Astrocyte (in vitro differentiated cells and primary cell): ENCODE measurements at regions not wholly inside any gene's neighbourhood (a gene's known extent, or its start where the extent isn't known, plus 50 kb on each side); places are given as distances from the start of the nearest gene placed in this dataset.

Experiments
- DNase-seq: peaks from one replicate; pipeline ENCODE4 v3.0.0-alpha.2; 2010; ENCODE audit warnings: low read depth
- FAIRE-seq: peaks from 2 replicates; lab custom pipeline; 2011; peaks lifted over from hg19 to GRCh38; lab: Jason Lieb, UNC
- H2AFZ ChIP-seq: 2 replicates; pipeline ENCODE4 v1.6.0; 2012; ENCODE audit warnings: low read depth, low read length, inconsistent platforms
- H3K27ac ChIP-seq: 2 replicates; pipeline ENCODE4 v1.5.1; 2011; ENCODE audit warnings: low read depth, low read length, inconsistent platforms
- H3K27me3 ChIP-seq: 2 replicates; pipeline ENCODE4 v1.6.0; 2011; ENCODE audit warnings: low read length, inconsistent platforms; ENCODE audit not compliant: insufficient read depth
- H3K36me3 ChIP-seq: 2 replicates; pipeline ENCODE4 v1.5.1; 2011; ENCODE audit warnings: low read length, inconsistent platforms; ENCODE audit not compliant: insufficient read depth
- H3K4me1 ChIP-seq: 2 replicates; pipeline ENCODE4 v1.5.1; 2011; ENCODE audit warnings: low read length, inconsistent platforms; ENCODE audit not compliant: insufficient read depth
- H3K4me2 ChIP-seq: 2 replicates; pipeline ENCODE4 v1.6.0; 2012; ENCODE audit warnings: low read length, inconsistent platforms
- H3K4me3 ChIP-seq: 2 replicates; pipeline ENCODE4 v1.5.1; 2011; ENCODE audit warnings: low read depth, mild to moderate bottlenecking, low read length, inconsistent platforms; ENCODE audit not compliant: insufficient read depth
- H3K79me2 ChIP-seq: 2 replicates; pipeline ENCODE4 v1.6.0; 2012; ENCODE audit warnings: mild to moderate bottlenecking, low read length, inconsistent platforms; ENCODE audit not compliant: insufficient read depth
- H3K9ac ChIP-seq: 2 replicates; pipeline ENCODE4 v1.6.0; 2012; ENCODE audit warnings: mild to moderate bottlenecking, low read length, inconsistent platforms
- H3K9me3 ChIP-seq: 2 replicates; pipeline ENCODE4 v1.5.1; 2012; ENCODE audit warnings: low read depth, mild to moderate bottlenecking, low read length, inconsistent platforms; ENCODE audit not compliant: insufficient read depth
- H4K20me1 ChIP-seq: 2 replicates; pipeline ENCODE4 v1.6.0; 2012; ENCODE audit warnings: low read length, inconsistent platforms; ENCODE audit not compliant: insufficient read depth
- H3K27ac Mint-ChIP-seq: one replicate; pipeline ENCODE4 v1.8.0; 2021; ENCODE audit warnings: mild to moderate bottlenecking, mixed read lengths; ENCODE audit not compliant: unreplicated experiment
- H3K27me3 Mint-ChIP-seq: one replicate; pipeline ENCODE4 v1.8.0; 2021; ENCODE audit warnings: low read depth, mixed read lengths; ENCODE audit not compliant: unreplicated experiment
- H3K36me3 Mint-ChIP-seq: one replicate; pipeline ENCODE4 v1.8.0; 2021; ENCODE audit warnings: low read depth, mixed read lengths; ENCODE audit not compliant: unreplicated experiment
- H3K4me1 Mint-ChIP-seq: one replicate; pipeline ENCODE4 v1.8.0; 2021; ENCODE audit warnings: low read depth, mixed read lengths; ENCODE audit not compliant: unreplicated experiment
- H3K4me3 Mint-ChIP-seq: one replicate; pipeline ENCODE4 v1.8.0; 2021; ENCODE audit warnings: mild to moderate bottlenecking, moderate library complexity, mixed read lengths; ENCODE audit not compliant: unreplicated experiment
- H3K9me3 Mint-ChIP-seq: one replicate; pipeline ENCODE4 v1.8.0; 2021; ENCODE audit warnings: mild to moderate bottlenecking, mixed read lengths; ENCODE audit not compliant: unreplicated experiment
- EZH2 ChIP-seq: IDR thresholded peaks from 2 replicates; pipeline ENCODE4 v1.6.1; 2012; ENCODE audit warnings: mild to moderate bottlenecking, low read length, inconsistent platforms; ENCODE audit not compliant: insufficient read depth
- TF ChIP-seq, protein P1 (sequence below): IDR thresholded peaks from 2 replicates; pipeline ENCODE4 v1.5.1; 2011; ENCODE audit warnings: low read depth, mild to moderate bottlenecking, inconsistent platforms, low read length, moderate library complexity; ENCODE audit not compliant: insufficient read depth

DNA sequence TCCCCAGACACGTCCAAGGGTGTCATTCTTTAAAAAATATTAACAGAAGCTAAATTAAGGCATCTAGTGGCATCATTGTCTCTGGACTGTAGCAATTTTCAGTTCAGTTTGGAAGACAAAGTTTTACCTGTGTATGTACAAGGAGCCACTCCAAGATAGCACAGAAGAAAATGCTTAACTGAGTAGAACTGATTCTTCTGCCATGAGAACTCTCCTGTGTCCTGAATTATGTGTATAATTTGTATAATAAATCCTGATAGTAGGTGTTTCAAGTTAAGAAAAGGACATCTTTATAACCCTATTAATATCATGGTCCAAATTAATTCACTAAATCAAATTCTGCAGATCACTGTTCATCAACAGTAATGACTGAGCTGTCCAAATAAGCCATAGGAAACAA lies 1104.0 kb downstream of the XPNPEP1 start:
- Histone ChIP-seq H3K27ac (no peak overlapping the region), H3K4me2 (no peak overlapping the region), H3K9me3 (no peaks in the 10 kb centered on the region), H3K4me1 (no peaks in the 10 kb centered on the region), H2AFZ (no peak overlapping the region), H4K20me1 (no peaks in the 10 kb centered on the region), H3K27me3 (no peaks in the 10 kb centered on the region), H3K79me2 (no peaks in the 10 kb centered on the region), H3K9ac (no peak overlapping the region), H3K4me3 (no peak overlapping the region), H3K36me3 (no peaks in the 10 kb centered on the region)
- TF ChIP-seq EZH2: no peak
- TF ChIP-seq, protein P1, sequence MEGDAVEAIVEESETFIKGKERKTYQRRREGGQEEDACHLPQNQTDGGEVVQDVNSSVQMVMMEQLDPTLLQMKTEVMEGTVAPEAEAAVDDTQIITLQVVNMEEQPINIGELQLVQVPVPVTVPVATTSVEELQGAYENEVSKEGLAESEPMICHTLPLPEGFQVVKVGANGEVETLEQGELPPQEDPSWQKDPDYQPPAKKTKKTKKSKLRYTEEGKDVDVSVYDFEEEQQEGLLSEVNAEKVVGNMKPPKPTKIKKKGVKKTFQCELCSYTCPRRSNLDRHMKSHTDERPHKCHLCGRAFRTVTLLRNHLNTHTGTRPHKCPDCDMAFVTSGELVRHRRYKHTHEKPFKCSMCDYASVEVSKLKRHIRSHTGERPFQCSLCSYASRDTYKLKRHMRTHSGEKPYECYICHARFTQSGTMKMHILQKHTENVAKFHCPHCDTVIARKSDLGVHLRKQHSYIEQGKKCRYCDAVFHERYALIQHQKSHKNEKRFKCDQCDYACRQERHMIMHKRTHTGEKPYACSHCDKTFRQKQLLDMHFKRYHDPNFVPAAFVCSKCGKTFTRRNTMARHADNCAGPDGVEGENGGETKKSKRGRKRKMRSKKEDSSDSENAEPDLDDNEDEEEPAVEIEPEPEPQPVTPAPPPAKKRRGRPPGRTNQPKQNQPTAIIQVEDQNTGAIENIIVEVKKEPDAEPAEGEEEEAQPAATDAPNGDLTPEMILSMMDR: no peak
- Mint-ChIP-seq H3K4me1 (peaks cover 2% of the 10 kb centered on the region), H3K27me3 (peaks cover 2% of the 10 kb centered on the region), H3K27ac (no peak overlapping the region), H3K4me3 (no peak overlapping the region), H3K36me3 (no peaks in the 10 kb centered on the region), H3K9me3 (no peaks in the 10 kb centered on the region)
- FAIRE-seq (no peak), DNase-seq (no peak)

DNA sequence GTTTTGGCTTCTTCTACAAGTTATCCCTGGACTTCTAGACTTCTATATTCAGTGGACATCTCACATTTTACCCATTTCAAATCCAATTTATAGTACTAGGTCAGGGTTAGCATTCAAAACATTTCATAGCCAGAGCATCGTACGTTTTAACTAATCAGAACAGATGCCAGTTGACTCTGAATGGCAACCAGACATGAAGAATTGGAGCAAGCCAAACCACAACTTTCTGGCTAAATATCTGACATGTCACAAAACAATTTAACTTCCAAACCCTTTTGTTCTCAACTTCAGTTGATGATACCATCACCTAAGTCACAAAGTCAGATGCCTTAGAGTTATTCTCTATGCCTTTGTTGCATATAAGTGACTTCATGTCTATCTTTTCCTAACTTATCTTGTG lies 1105.7 kb downstream of the XPNPEP1 start:
- H3K4me2 ChIP-seq: no peak overlapping the region
- Mint-ChIP-seq H3K4me1 (peaks cover 2% of the 10 kb centered on the region), H3K27ac (no peak overlapping the region), H3K4me3 (no peak overlapping the region), H3K9me3 (peaks cover 2% of the 10 kb centered on the region), H3K27me3 (peaks cover 2% of the 10 kb centered on the region), H3K36me3 (no peaks in the 10 kb centered on the region)
- no peak for FAIRE-seq
- H2AFZ ChIP-seq: no peak overlapping the region
- no peak for TF ChIP-seq EZH2
- TF ChIP-seq, protein P1: no peak
- H3K79me2 ChIP-seq: no peaks in the 10 kb centered on the region
- peak; percentile 32 for DNase-seq
- no peaks in the 10 kb centered on the region for H4K20me1 ChIP-seq
- no peak overlapping the region for H3K9ac ChIP-seq
- no peak overlapping the region for H3K27ac ChIP-seq
- H3K36me3 ChIP-seq: no peaks in the 10 kb centered on the region
- no peaks in the 10 kb centered on the region for H3K27me3 ChIP-seq
- no peak overlapping the region for H3K4me3 ChIP-seq
- no peaks in the 10 kb centered on the region for H3K4me1 ChIP-seq
- H3K9me3 ChIP-seq: no peaks in the 10 kb centered on the region

DNA sequence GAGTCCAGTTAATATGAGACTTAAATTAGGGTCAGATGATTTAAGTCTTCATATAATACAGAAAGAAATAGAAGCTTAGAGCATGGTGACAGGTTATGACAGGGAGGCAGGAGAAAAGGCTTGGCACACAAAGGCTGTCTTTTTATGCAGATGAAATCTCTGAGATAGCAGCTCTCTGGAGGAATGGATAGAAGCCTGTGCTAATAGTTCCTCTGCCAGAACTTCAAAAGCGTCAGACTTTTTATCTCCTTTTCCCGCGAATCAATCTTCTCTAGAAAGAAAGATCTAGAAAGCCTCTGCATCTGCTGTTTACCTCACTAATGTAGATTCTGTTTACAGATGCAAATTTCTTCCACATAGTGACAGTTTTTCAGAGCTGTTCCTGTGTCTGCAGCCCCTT lies 1106.2 kb downstream of the XPNPEP1 start:
- Histone ChIP-seq H3K4me1 (no peaks in the 10 kb centered on the region), H4K20me1 (no peaks in the 10 kb centered on the region), H3K79me2 (no peaks in the 10 kb centered on the region), H3K9ac (no peak overlapping the region), H3K4me3 (no peak overlapping the region), H3K27me3 (no peaks in the 10 kb centered on the region), H3K4me2 (no peak overlapping the region), H2AFZ (no peak overlapping the region), H3K27ac (no peak overlapping the region), H3K36me3 (no peaks in the 10 kb centered on the region), H3K9me3 (no peaks in the 10 kb centered on the region)
- Mint-ChIP-seq H3K27me3 (peaks cover 2% of the 10 kb centered on the region), H3K36me3 (no peaks in the 10 kb centered on the region), H3K4me3 (no peak overlapping the region), H3K27ac (no peak overlapping the region), H3K4me1 (peaks cover 4% of the 10 kb centered on the region), H3K9me3 (peaks cover 2% of the 10 kb centered on the region)
- no peak for FAIRE-seq
- DNase-seq: no peak
- TF ChIP-seq EZH2: no peak
- TF ChIP-seq, protein P1: no peak
